ENCODE measurements at regions not wholly inside any gene's neighbourhood (a gene's known extent, or its start where the extent isn't known, plus 50 kb on each side); places are given as distances from the start of the nearest gene placed in this dataset.
A peak's percentile ranks its signal among the peaks of the same experiment; 100 is the strongest.

DNA sequence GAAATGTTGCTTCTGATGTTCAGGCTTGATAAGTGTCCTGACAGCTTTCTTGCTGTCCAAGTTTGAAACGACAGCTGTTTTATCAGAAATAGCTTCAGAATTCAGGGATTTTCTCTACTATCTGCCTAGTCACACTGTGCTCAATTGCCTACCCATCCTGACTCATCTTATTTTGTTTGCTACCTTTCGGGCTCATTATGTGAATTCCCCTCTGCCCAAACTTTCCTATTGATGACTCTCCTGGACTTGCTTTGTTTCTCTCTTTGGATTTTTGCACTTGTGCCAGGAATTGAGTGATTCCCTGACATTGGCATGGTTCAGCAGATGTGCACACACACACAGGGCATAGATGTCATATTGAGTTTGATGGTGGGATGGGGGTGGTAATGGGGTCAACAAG, 1052.6 kb upstream of the PIK3C3 start:
- no peaks in the 10 kb centered on the region for H3K9me3 ChIP-seq
- TF ChIP-seq POLR2AphosphoS5 (IDR thresholded peaks at IDR 0.05), result no peak
- TF ChIP-seq, protein P1, sequence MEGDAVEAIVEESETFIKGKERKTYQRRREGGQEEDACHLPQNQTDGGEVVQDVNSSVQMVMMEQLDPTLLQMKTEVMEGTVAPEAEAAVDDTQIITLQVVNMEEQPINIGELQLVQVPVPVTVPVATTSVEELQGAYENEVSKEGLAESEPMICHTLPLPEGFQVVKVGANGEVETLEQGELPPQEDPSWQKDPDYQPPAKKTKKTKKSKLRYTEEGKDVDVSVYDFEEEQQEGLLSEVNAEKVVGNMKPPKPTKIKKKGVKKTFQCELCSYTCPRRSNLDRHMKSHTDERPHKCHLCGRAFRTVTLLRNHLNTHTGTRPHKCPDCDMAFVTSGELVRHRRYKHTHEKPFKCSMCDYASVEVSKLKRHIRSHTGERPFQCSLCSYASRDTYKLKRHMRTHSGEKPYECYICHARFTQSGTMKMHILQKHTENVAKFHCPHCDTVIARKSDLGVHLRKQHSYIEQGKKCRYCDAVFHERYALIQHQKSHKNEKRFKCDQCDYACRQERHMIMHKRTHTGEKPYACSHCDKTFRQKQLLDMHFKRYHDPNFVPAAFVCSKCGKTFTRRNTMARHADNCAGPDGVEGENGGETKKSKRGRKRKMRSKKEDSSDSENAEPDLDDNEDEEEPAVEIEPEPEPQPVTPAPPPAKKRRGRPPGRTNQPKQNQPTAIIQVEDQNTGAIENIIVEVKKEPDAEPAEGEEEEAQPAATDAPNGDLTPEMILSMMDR (IDR thresholded peaks at IDR 0.05), result no peak
- TF ChIP-seq EP300 (IDR thresholded peaks at IDR 0.05), result no peak
- TF ChIP-seq POLR2A (IDR thresholded peaks at IDR 0.05), result no peak
- H3K4me3 ChIP-seq, result no peak overlapping the region
- WGBS, 2 donors, result 70 to 91% methylated on average over 2 of the region's 2 CpGs
- no peak for DNase-seq
- H3K27me3 ChIP-seq, result no peaks in the 10 kb centered on the region
- no peaks in the 10 kb centered on the region for H3K4me1 ChIP-seq
- no peak overlapping the region for H3K27ac ChIP-seq
- H3K36me3 ChIP-seq, result no peaks in the 10 kb centered on the region
- ATAC-seq (ENCODE audit: low FRiP score in 2 of 2), result no peak

DNA sequence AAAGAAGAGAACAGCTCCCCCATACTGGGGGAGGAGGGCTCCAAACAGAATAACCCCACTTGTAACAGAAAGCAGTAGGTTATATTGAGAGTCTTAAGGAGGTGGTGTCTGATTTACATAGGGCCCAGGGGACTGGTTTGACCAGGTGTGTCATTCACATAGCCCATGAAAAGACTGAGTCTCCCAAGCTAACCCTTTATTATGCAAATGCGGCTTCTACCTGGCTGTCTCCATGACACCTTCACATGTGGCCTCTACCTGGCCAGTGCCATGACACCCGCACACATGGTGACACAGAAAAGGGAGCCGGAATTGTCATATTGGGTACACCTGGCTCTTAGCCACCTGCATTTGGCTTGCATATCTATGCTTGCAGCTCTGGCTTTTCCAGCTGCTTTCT, 1057.2 kb upstream of the PIK3C3 start:
- Histone ChIP-seq H3K4me1 (no peaks in the 10 kb centered on the region), H3K27ac (no peak overlapping the region), H3K4me3 (no peak overlapping the region), H3K9me3 (peaks cover 0 to 5% (median 0%) of the 10 kb centered on the region in 4 donors), H3K36me3 (no peaks in the 10 kb centered on the region), H3K27me3 (no peaks in the 10 kb centered on the region)
- no peak for ATAC-seq (ENCODE audit: low FRiP score in 2 of 2)
- WGBS, 2 donors, result 87 to 93% methylated on average over 3 of the region's 3 CpGs
- DNase-seq, result no peak
- TF ChIP-seq EP300 (IDR thresholded peaks at IDR 0.05), result no peak
- TF ChIP-seq POLR2A (IDR thresholded peaks at IDR 0.05), result no peak
- no peak for TF ChIP-seq POLR2AphosphoS5 (IDR thresholded peaks at IDR 0.05)
- TF ChIP-seq, protein P1 (IDR thresholded peaks at IDR 0.05), result no peak

DNA sequence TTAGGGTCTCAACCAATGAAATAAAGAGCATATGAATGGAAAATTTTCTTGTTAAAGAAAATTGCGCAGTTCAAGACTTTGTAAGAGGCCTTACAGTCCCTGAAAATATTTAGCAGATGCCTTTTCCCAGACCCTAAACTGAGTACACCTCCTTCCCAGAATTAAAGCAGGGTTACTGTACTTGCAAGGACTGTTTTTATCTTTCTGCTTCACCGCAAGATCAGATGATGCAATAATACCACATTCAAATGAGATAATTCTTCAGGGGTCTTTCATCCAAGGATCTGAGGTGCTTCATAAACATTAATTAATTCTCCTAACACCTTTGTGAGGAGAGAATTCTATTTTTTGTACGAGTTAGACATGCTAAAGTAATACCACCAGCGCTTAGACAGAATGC, 1071.8 kb upstream of the PIK3C3 start:
- Histone ChIP-seq H3K9me3 (peaks cover 0 to 4% (median 0%) of the 10 kb centered on the region in 4 donors), H3K4me1 (no peaks in the 10 kb centered on the region), H3K27me3 (no peaks in the 10 kb centered on the region), H3K36me3 (no peaks in the 10 kb centered on the region), H3K4me3 (no peak overlapping the region), H3K27ac (no peak overlapping the region)
- ATAC-seq (ENCODE audit: low FRiP score in 2 of 2) (no peak), DNase-seq (no peak)
- 80 to 84% methylated on average over 4 of the region's 4 CpGs for WGBS, 2 donors
- TF ChIP-seq POLR2AphosphoS5 (IDR thresholded peaks at IDR 0.05) (no peak), EP300 (IDR thresholded peaks at IDR 0.05) (no peak), POLR2A (IDR thresholded peaks at IDR 0.05) (no peak)
- TF ChIP-seq, protein P1 (IDR thresholded peaks at IDR 0.05), result no peak

DNA sequence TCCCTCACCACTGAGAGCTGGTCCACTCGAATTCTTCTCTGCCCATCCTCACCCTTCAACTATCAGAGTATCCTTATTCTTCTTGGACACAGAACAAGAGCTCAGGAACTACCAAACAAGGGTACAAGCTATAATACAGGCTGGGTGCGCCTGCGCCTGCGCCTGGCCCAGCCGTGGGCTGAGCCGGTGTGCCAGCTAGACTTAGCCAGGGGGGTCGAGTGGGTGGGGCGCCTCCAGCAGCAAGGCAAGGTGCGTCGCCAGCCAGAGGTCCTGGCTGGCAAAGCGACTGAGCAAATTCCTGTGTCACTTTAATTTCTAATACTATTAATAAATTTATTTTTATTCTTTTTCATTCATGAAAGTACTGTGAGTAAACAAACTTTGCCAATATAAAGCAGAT, 1072.6 kb upstream of the PIK3C3 start:
- ATAC-seq (ENCODE audit: low FRiP score in 2 of 2) (no peak), DNase-seq (peak in 1 of 2 donors; percentile 52)
- H3K9me3 ChIP-seq, result peaks cover 0 to 4% (median 0%) of the 10 kb centered on the region in 4 donors
- H3K27me3 ChIP-seq, result no peaks in the 10 kb centered on the region
- no peak overlapping the region for H3K27ac ChIP-seq
- no peak overlapping the region for H3K4me3 ChIP-seq
- 87 to 88% methylated on average over 11 of the region's 11 CpGs for WGBS, 2 donors
- no peaks in the 10 kb centered on the region for H3K4me1 ChIP-seq
- no peak for TF ChIP-seq EP300 (IDR thresholded peaks at IDR 0.05)
- H3K36me3 ChIP-seq, result no peaks in the 10 kb centered on the region

DNA sequence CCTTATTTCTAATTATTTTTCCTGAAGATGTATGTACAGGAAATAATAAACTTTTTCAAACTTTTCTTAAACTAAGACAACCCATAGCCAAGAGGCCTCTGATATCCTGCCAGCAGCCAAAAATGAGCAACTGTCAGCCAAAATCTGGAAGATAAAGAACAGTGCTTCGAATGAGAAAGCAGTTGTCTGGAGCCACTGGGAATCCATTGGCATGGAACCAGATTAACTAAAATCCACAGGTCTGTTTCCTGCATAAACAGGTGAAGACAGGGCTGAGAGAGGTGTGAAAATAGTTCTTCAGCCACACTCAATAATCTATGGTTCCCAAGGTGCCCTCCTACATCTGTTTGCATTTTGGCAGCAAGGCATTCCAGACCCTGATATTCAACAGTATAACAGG, 1076.7 kb upstream of the PIK3C3 start:
- Histone ChIP-seq H3K9me3 (peaks cover 0 to 4% (median 0%) of the 10 kb centered on the region in 4 donors), H3K27me3 (no peaks in the 10 kb centered on the region), H3K27ac (no peak overlapping the region), H3K4me1 (no peaks in the 10 kb centered on the region), H3K4me3 (no peak overlapping the region), H3K36me3 (no peaks in the 10 kb centered on the region)
- DNase-seq, result no peak
- ATAC-seq (ENCODE audit: low FRiP score in 2 of 2), result no peak
- no peak for TF ChIP-seq POLR2AphosphoS5 (IDR thresholded peaks at IDR 0.05)
- TF ChIP-seq, protein P1 (IDR thresholded peaks at IDR 0.05), result no peak
- no peak for TF ChIP-seq POLR2A (IDR thresholded peaks at IDR 0.05)
- no peak for TF ChIP-seq EP300 (IDR thresholded peaks at IDR 0.05)
- 50 to 52% methylated on average over 1 of the region's 1 CpG for WGBS, 2 donors
